ENCODE measurements at regions not wholly inside any gene's neighbourhood (a gene's known extent, or its start where the extent isn't known, plus 50 kb on each side); places are given as distances from the start of the nearest gene placed in this dataset.
A peak's percentile ranks its signal among the peaks of the same experiment; 100 is the strongest.
"Not testable (repeated sequence)": the region's sequence is repeated elsewhere in the genome, so short reads cannot be mapped to it uniquely, and the experiment has no call there.

DNA sequence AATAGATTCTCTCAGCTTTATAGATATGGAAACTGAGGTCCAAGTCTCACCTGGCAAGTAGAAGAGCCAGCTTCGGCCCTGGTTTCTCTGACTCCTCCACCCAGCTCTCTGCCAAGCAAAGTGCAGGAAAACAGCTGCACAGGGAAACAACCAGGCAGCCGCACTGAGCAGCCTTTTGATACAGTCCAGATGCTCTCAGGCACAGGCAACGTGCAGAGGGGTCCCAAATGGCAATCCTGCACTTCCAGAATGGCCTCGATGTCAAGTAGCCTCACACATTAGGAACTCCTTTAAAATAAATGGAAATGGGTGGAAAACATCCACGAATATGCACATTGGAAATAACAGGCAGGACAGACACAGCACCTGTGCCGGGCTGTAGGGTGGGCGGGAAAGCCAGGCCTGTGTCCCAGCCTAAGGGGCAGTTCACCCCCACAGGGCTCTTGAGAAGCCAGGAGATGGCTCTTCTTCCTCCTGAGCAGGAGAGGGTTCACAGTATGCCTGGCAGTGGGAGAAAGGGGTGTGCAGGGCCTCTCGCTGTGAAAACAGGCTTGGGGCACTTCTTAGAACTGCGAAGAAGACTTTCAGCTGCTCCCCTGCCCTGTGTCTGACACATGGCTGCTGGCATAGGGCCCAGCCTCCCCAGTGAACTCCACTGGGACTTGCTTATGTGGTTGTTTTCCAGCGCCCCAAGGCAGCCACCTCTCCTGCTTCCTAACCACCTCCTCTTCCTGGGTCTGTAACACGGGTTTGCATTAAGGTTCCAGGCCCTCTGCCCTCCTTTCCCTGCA, 63.9 kb upstream of the TUBA3E start:
- H3K27me3 ChIP-seq, result peaks cover 35% of the 10 kb centered on the region
- peak; percentile 63 to 67 for DNase-seq
- H3K9me3 ChIP-seq (replicated peaks), result no peaks in the 10 kb centered on the region
- no peak overlapping the region for H3K4me3 ChIP-seq
- no peaks in the 10 kb centered on the region for H3K36me3 ChIP-seq
- H3K27ac ChIP-seq, result no peak overlapping the region
- H3K4me1 ChIP-seq, result 0 out of 2 replicates have a peak, but pooled peaks cover 4% of the 10 kb centered on the region

DNA sequence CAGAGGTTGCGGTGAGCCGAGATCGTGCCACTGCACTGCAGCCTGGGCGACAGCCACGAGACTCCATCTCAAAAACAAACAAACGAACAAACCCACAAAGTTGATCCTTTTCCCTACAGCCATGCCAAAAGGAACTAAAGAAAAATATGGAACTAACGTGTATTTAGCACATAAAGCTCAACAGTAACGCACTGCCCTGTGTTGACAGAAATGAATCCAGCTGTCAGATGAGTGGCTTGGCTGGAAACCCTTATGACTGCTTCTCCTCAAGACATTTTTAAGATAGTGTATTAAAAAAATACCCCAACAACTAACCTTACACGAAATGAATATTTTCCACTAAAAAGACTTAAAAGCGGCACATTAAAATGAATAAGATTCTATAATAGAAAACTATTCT, 62.9 kb upstream of the TUBA3E start:
- Histone ChIP-seq H3K27me3 (peaks cover 35% of the 10 kb centered on the region), H3K4me1 (0 out of 2 replicates have a peak, but pooled peaks cover 4% of the 10 kb centered on the region), H3K36me3 (no peaks in the 10 kb centered on the region), H3K9me3 (replicated peaks) (no peaks in the 10 kb centered on the region), H3K4me3 (no peak overlapping the region), H3K27ac (no peak overlapping the region)
- DNase-seq, result no peak

DNA sequence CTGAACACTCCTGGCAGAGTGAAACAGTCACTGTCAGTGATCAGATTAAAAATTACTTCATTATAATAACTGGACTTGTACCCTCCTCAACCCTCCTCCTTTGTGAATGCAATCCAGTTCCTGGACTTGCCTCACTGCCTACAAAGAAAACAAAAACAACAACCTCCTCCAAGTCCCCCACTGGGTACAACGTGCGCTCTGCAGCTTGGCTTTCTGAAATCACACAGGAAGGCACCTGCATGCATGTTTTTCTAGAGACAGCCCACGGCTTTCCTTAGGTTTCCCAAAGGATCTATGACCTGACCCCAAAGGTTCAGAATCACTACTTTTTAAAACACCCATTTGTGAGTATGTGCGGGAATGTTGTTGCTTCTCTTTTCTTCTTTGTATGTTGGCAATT, 61.4 kb upstream of the TUBA3E start:
- no peaks in the 10 kb centered on the region for H3K36me3 ChIP-seq
- no peak overlapping the region for H3K4me3 ChIP-seq
- no peak for DNase-seq
- no peak overlapping the region for H3K27ac ChIP-seq
- H3K27me3 ChIP-seq, result peaks cover 35% of the 10 kb centered on the region
- H3K9me3 ChIP-seq (replicated peaks), result no peaks in the 10 kb centered on the region
- 0 out of 2 replicates have a peak, but pooled peaks cover 4% of the 10 kb centered on the region for H3K4me1 ChIP-seq

DNA sequence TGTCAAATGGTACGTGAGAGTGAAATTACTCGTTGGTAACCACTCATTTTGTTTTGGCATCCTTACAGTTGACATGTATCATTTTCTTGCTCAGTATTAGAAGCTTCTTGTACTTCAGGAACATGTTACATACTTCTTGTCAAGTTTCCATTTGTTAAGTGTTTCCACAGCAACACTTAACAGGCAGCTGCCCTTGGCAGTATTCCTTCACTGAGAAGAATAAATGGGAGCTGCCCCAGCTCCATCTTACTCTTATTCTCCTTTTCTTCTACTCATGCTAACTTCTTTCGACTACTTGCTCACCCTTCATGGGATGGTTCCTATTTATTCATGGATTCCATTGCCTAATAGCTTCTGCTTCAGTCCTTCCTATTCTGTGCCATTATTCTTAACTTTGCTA, 60.1 kb upstream of the TUBA3E start:
- Histone ChIP-seq H3K27me3 (peaks cover 35% of the 10 kb centered on the region), H3K9me3 (replicated peaks) (no peaks in the 10 kb centered on the region), H3K27ac (no peak overlapping the region), H3K4me1 (0 out of 2 replicates have a peak, but pooled peaks cover 4% of the 10 kb centered on the region), H3K36me3 (no peaks in the 10 kb centered on the region), H3K4me3 (no peak overlapping the region)
- no peak for DNase-seq

DNA sequence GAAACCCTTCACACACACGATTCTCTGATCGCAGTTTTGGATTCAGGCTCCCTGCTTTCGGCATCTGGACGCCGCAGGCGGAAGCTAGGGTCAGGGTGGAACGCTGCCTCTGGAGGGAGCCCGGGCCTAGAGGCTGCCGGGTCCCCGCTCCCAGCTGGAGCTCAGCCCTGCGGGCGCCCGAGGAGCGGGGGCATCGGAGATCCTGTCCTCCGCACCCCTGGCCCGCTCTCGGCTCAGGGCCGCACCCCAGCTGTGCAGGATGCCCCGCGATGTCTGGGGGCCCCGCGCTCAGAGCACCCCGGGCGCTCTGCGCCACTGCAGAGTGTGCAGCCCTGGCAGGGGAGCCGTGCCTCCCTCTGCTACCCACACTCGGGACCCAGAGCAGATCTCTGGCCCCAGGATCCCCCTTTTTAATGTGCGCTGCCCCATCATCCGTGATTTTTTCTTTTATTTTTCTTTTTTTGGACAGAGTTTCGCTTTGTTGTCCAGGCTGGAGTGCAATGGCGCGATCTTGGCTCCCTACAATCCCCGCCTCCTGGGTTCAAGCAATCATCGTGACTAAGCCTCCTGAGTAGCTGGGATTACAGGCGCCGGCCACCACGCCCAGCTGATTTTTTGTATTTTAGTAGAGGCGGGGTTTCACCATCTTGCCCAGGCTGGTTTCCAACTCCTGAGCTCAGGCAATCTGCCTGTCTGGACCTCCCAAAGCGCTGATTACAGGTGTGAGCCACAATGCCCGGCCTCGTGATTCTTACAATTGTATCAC, 54.8 kb upstream of the TUBA3E start:
- no peak for DNase-seq
- peaks cover 5% of the 10 kb centered on the region; the same call in 1 of the 2 replicates for H3K27me3 ChIP-seq
- no peaks in the 10 kb centered on the region for H3K9me3 ChIP-seq (replicated peaks)
- H3K4me1 ChIP-seq, result 0 out of 2 replicates have a peak, but pooled peaks cover 4% of the 10 kb centered on the region
- H3K4me3 ChIP-seq, result no peak overlapping the region
- H3K36me3 ChIP-seq, result no peaks in the 10 kb centered on the region
- no peak overlapping the region for H3K27ac ChIP-seq

DNA sequence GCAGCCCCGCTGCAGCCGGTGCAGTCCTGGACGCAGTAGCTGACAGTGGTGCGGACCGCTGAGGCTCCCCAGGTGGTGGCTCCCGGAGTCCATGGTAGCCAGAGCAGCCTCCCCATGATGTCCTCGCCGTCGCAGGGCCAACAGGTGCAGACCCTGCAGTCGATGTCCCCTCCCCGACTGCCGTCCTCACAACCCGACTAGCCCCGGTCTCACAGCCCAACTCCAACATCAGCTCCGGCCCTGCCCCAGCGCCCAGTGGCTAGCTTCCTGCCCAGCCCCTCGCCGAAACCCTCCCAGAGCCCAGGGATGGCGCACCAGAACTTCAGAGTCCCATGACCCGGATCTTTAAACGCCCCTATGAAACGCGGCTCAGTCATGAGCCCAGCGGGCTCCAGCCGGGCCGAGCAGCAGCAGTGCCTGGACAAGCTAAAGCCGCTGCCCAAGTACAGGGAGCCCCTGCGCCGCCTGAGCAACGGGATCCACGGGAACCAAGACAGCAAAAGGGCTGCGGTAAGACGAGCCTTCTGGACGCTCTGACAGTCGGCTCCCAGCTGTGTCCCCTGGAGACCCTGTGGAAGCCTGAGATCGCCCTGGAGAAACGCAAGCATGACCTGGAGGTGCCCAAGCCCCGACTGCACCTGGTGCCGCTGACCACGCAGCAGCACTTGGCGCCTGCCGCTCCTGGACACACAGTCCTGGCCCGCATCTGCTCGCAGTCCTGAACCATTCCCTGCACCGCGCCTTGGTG, 53.8 kb upstream of the TUBA3E start:
- H3K4me3 ChIP-seq, result no peak overlapping the region

DNA sequence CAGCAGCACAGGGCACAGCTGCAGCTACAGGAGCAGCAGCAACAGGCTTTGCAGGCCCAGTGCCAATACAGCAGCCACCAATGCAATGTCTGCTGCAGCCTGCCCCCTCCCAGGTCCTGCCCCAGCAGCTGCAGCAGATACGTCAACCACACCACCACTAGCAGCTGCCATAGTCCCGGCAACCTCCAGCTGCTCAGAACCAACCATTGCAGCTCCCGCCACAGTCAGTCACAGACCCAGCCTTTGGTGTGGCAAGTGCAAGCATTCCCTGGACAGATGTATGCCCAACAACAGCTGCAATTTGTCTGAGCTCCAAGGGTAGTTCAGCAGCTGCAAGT, 53.3 kb upstream of the TUBA3E start:
- Histone ChIP-seq H3K36me3 (no peaks in the 10 kb centered on the region), H3K4me3 (no peak overlapping the region), H3K9me3 (replicated peaks) (no peaks in the 10 kb centered on the region), H3K27ac (no peak overlapping the region), H3K27me3 (no peaks in the 10 kb centered on the region), H3K4me1 (0 out of 2 replicates have a peak, but pooled peaks cover 4% of the 10 kb centered on the region)
- DNase-seq, result peak; percentile 78

More for the DNA sequence above, 53.8 kb upstream of the TUBA3E start:
- Histone ChIP-seq H3K27me3 (no peaks in the 10 kb centered on the region), H3K36me3 (no peaks in the 10 kb centered on the region), H3K4me1 (0 out of 2 replicates have a peak, but pooled peaks cover 4% of the 10 kb centered on the region), H3K27ac (no peak overlapping the region), H3K9me3 (replicated peaks) (no peaks in the 10 kb centered on the region)
- no peak for DNase-seq

DNA sequence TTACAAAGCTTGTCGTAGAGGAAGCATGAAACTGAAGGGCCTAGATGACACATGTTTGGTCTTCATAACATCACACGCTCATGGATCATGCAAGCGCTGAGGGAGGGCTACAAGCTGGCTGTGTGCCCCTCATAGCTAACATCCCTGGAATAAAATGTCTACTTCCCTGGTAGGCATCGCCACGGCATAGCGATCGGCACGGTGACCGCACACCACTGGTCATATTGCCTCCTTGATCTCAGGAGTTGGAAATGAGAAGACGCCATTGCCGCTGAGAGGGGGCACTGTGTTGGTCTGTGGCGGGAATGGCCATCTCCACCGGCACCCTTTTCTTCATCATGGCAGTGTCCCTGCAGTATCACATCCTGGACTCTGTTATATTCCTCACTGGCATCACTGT, 50.1 kb upstream of the TUBA3E start:
- H3K4me1 ChIP-seq; H3K4me3 ChIP-seq; DNase-seq; H3K9me3 ChIP-seq (replicated peaks); H3K27ac ChIP-seq; H3K27me3 ChIP-seq; H3K36me3 ChIP-seq: not testable (repeated sequence)

All from SJCRH30 (cell line).